ENCODE measurements at regions not wholly inside any gene's neighbourhood (a gene's known extent, or its start where the extent isn't known, plus 50 kb on each side); places are given as distances from the start of the nearest gene placed in this dataset.

- TF ChIP-seq CTCF (conservative IDR thresholded peaks at IDR 0.05), result no peak
- H3K14ac ChIP-seq (ENCODE audit: insufficient read depth, low read length), result no peak overlapping the region
- no peak overlapping the region for H2AK5ac ChIP-seq (ENCODE audit: insufficient read length, low read length)
- no peak overlapping the region for H3K4ac ChIP-seq (ENCODE audit: low read depth, low read length)
- no peak overlapping the region for H3K4me2 ChIP-seq (ENCODE audit: insufficient read depth, insufficient read length, low read length)
- no peak overlapping the region for H4K91ac ChIP-seq (ENCODE audit: insufficient read length, low read depth, low read length)
- Mint-ChIP-seq H3K36me3 (ENCODE audit: insufficient read depth in 1 of 3, low read depth in 3 of 3) (no peaks in the 10 kb centered on the region), H3K4me3 (no peak overlapping the region), H3K27ac (no peak overlapping the region), H3K9me3 (no peaks in the 10 kb centered on the region), H3K27me3 (ENCODE audit: low read depth) (no peaks in the 10 kb centered on the region), H3K4me1 (peaks cover 22 to 31% of the 10 kb centered on the region in 2 experiments)
- H2BK5ac ChIP-seq (ENCODE audit: insufficient read length, low read length), result no peak overlapping the region
- H2BK12ac ChIP-seq (ENCODE audit: insufficient read length, low read depth, low read length), result no peak overlapping the region
- no peak overlapping the region for H3K18ac ChIP-seq (ENCODE audit: insufficient read length, low read depth, low read length)
- no peak overlapping the region for H2BK120ac ChIP-seq (ENCODE audit: low read depth, low read length, poor library complexity, severe bottlenecking)
- no peaks in the 10 kb centered on the region for H3K9me3 ChIP-seq (ENCODE audit: control insufficient read depth, low read depth, low read length)
- H4K20me1 ChIP-seq (ENCODE audit: control insufficient read depth, insufficient read depth, insufficient read length), result no peaks in the 10 kb centered on the region
- no peak overlapping the region for H4K8ac ChIP-seq (replicated peaks; ENCODE audit: insufficient read length, low read depth, low read length)
- H2BK15ac ChIP-seq (ENCODE audit: low read depth, low read length), result no peak overlapping the region
- no peaks in the 10 kb centered on the region for H3K79me2 ChIP-seq (ENCODE audit: insufficient read depth, low read length)
- H3T11ph ChIP-seq (ENCODE audit: low read length), result no peak overlapping the region
- no peaks in the 10 kb centered on the region for H3K27me3 ChIP-seq (ENCODE audit: insufficient read depth, low read length)
- no peaks in the 10 kb centered on the region for H3K23me2 ChIP-seq (ENCODE audit: insufficient read length, low read depth, low read length, poor library complexity, severe bottlenecking)
- no peak overlapping the region for H3K56ac ChIP-seq (ENCODE audit: insufficient read length, low read depth, low read length)
- DNase-seq, result no peak
- H3K27ac ChIP-seq (ENCODE audit: insufficient read length, low read depth, low read length), result no peak overlapping the region
- no peak overlapping the region for H2AFZ ChIP-seq (ENCODE audit: low read length)
- peaks cover 5% of the 10 kb centered on the region; the same call in 1 of the 2 replicates for H3K4me1 ChIP-seq (ENCODE audit: insufficient read depth, low read length)
- H3K9ac ChIP-seq (ENCODE audit: extremely low read depth, insufficient read length, low read length), result no peak overlapping the region
- no CpG with 5 or more reads among the region's 9 CpGs for WGBS (ENCODE audit: extremely low coverage, insufficient read length, low lambda C conversion rate)
- no peak overlapping the region for H4K5ac ChIP-seq (ENCODE audit: insufficient read length, low read depth, low read length)
- H2BK20ac ChIP-seq (ENCODE audit: low read depth, low read length, poor library complexity, severe bottlenecking), result no peak overlapping the region
- no peak overlapping the region for H3K23ac ChIP-seq (ENCODE audit: insufficient read length, low read depth, low read length)
- no peaks in the 10 kb centered on the region for H3K79me1 ChIP-seq (ENCODE audit: insufficient read depth, low read depth, low read length, poor library complexity, severe bottlenecking)
Measured at GRCh38 chr15:36527235-36528162, 51.9 kb upstream of the CDIN1 start.

Measured in H9 (cell line).